ENCODE measurements at regions not wholly inside any gene's neighbourhood (a gene's known extent, or its start where the extent isn't known, plus 50 kb on each side); places are given as distances from the start of the nearest gene placed in this dataset.

DNA sequence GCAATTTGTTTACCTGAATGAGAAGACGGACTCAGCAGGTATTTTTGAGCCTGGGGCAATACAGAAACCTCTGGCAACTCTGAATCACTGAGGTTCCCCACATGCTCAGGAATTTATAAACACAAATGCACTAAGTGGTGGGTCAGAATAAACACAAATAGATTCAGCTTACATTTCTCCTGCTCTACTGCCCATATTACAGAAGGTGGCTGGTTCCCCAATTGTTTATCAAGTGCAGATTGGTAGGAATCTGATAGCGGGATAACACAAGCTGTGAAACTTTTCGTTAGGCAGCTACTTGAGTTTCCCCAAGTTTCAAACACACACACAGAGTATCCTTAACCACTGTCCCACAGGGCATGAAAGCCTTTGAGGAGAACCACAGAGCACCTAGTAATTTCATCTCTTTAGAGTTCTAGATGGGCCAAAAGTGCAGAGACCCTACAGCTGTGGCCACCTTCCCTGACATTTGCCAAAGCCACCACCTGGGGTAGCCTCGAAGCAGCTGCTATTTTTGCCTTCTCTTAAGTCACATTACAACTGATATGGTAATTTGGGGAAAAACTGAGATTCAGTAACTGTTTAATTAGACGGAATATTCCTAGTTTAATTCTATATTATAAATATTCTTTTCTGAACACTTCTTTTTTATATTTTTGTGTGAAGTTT is 204.2 kb upstream of the PTCHD4 start:
- TF ChIP-seq SPI1 (IDR thresholded peaks at IDR 0.05; ENCODE audit: borderline replicate concordance, low read depth) (no peak), GABPA (IDR thresholded peaks at IDR 0.05; ENCODE audit: low read depth) (no peak), POLR2AphosphoS5 (IDR thresholded peaks at IDR 0.05; ENCODE audit: low read depth) (no peak)
- TF ChIP-seq, protein P1, sequence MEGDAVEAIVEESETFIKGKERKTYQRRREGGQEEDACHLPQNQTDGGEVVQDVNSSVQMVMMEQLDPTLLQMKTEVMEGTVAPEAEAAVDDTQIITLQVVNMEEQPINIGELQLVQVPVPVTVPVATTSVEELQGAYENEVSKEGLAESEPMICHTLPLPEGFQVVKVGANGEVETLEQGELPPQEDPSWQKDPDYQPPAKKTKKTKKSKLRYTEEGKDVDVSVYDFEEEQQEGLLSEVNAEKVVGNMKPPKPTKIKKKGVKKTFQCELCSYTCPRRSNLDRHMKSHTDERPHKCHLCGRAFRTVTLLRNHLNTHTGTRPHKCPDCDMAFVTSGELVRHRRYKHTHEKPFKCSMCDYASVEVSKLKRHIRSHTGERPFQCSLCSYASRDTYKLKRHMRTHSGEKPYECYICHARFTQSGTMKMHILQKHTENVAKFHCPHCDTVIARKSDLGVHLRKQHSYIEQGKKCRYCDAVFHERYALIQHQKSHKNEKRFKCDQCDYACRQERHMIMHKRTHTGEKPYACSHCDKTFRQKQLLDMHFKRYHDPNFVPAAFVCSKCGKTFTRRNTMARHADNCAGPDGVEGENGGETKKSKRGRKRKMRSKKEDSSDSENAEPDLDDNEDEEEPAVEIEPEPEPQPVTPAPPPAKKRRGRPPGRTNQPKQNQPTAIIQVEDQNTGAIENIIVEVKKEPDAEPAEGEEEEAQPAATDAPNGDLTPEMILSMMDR (IDR thresholded peaks at IDR 0.05; ENCODE audit: insufficient read depth, low read length) = no peak
- TF ChIP-seq, protein P2, sequence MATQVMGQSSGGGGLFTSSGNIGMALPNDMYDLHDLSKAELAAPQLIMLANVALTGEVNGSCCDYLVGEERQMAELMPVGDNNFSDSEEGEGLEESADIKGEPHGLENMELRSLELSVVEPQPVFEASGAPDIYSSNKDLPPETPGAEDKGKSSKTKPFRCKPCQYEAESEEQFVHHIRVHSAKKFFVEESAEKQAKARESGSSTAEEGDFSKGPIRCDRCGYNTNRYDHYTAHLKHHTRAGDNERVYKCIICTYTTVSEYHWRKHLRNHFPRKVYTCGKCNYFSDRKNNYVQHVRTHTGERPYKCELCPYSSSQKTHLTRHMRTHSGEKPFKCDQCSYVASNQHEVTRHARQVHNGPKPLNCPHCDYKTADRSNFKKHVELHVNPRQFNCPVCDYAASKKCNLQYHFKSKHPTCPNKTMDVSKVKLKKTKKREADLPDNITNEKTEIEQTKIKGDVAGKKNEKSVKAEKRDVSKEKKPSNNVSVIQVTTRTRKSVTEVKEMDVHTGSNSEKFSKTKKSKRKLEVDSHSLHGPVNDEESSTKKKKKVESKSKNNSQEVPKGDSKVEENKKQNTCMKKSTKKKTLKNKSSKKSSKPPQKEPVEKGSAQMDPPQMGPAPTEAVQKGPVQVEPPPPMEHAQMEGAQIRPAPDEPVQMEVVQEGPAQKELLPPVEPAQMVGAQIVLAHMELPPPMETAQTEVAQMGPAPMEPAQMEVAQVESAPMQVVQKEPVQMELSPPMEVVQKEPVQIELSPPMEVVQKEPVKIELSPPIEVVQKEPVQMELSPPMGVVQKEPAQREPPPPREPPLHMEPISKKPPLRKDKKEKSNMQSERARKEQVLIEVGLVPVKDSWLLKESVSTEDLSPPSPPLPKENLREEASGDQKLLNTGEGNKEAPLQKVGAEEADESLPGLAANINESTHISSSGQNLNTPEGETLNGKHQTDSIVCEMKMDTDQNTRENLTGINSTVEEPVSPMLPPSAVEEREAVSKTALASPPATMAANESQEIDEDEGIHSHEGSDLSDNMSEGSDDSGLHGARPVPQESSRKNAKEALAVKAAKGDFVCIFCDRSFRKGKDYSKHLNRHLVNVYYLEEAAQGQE (IDR thresholded peaks at IDR 0.05; ENCODE audit: insufficient replicate concordance, low read depth) = no peak
- Histone ChIP-seq H3K27ac (replicated peaks) (no peak overlapping the region), H3K27me3 (ENCODE audit: insufficient read depth, poor library complexity, severe bottlenecking) (no peaks in the 10 kb centered on the region), H3K4me3 (replicated peaks; ENCODE audit: insufficient read depth, low read length) (no peak overlapping the region)
- no peak for DNase-seq (ENCODE audit: low read depth in 1 of 2, low spot score in 1 of 2)

DNA sequence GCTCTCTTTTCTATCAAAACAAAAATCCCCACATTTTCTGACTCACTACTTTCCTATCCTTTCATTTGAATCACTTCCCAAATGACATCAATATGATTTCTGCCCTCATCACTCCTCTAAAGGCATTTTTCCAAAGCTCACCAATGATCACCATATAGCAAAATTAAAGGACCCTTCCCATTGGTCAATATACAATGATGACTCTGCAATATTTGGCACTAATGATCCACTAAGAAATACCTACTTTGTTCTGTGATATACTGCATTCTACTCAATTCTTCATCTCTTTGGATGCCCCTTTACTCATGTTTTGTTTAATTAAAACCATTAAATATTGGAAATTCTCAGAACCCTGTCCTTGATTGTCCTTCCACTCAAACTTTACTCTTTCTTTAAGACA is 200.3 kb upstream of the PTCHD4 start:
- no peak for DNase-seq (ENCODE audit: low read depth in 1 of 2, low spot score in 1 of 2)
- H3K27me3 ChIP-seq (ENCODE audit: insufficient read depth, poor library complexity, severe bottlenecking) = no peaks in the 10 kb centered on the region
- H3K27ac ChIP-seq (replicated peaks) = no peak overlapping the region
- H3K4me3 ChIP-seq (replicated peaks; ENCODE audit: insufficient read depth, low read length) = no peak overlapping the region
- TF ChIP-seq, protein P1 (IDR thresholded peaks at IDR 0.05; ENCODE audit: insufficient read depth, low read length) = no peak
- no peak for TF ChIP-seq POLR2AphosphoS5 (IDR thresholded peaks at IDR 0.05; ENCODE audit: low read depth)
- TF ChIP-seq, protein P2 (IDR thresholded peaks at IDR 0.05; ENCODE audit: insufficient replicate concordance, low read depth) = no peak
- TF ChIP-seq SPI1 (IDR thresholded peaks at IDR 0.05; ENCODE audit: borderline replicate concordance, low read depth) = no peak
- no peak for TF ChIP-seq GABPA (IDR thresholded peaks at IDR 0.05; ENCODE audit: low read depth)

DNA sequence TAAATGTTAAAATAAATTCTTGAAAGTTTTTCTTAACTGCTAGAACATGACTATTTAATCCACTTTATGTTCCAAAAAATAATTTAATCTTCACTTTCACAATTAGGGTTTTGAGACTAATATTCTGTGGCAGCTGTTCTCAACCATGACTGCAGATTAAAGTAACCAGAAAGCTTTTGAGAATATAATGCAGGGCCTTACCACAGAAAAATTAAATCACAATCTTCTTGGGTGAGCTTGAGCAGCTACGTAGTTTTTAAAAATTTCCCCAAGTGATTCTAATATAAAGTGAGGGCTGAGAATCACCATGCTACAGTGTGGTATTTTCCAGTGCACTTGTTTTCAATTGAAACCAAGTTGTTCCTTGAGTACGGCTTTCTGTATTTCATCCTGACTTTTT is 196.6 kb upstream of the PTCHD4 start:
- DNase-seq (ENCODE audit: low read depth in 1 of 2, low spot score in 1 of 2) = no peak
- no peaks in the 10 kb centered on the region for H3K27me3 ChIP-seq (ENCODE audit: insufficient read depth, poor library complexity, severe bottlenecking)
- H3K4me3 ChIP-seq (replicated peaks; ENCODE audit: insufficient read depth, low read length) = no peak overlapping the region
- H3K27ac ChIP-seq (replicated peaks) = no peak overlapping the region
- TF ChIP-seq GABPA (IDR thresholded peaks at IDR 0.05; ENCODE audit: low read depth) = no peak
- TF ChIP-seq, protein P1 (IDR thresholded peaks at IDR 0.05; ENCODE audit: insufficient read depth, low read length) = no peak
- TF ChIP-seq SPI1 (IDR thresholded peaks at IDR 0.05; ENCODE audit: borderline replicate concordance, low read depth) = no peak
- TF ChIP-seq POLR2AphosphoS5 (IDR thresholded peaks at IDR 0.05; ENCODE audit: low read depth) = no peak
- TF ChIP-seq, protein P2 (IDR thresholded peaks at IDR 0.05; ENCODE audit: insufficient replicate concordance, low read depth) = no peak
